Fibroblast of lung (primary cell): ENCODE measurements at regions not wholly inside any gene's neighbourhood (a gene's known extent, or its start where the extent isn't known, plus 50 kb on each side); places are given as distances from the start of the nearest gene placed in this dataset.
A peak's percentile ranks its signal among the peaks of the same experiment; 100 is the strongest.

Experiments used
- DNase-seq, 2 donors: peaks; one replicate each; pipeline versions ENCODE4 v3.0.0 to v3.0.0-alpha.2; 2010; ENCODE audit warnings: low read depth in 2 of 2
- H2AFZ ChIP-seq: 2 replicates; pipeline ENCODE4 v1.5.1; 2012; ENCODE audit warnings: low read length, control low read depth, inconsistent platforms
- H3K27ac ChIP-seq: 2 replicates; pipeline ENCODE4 v1.5.1; 2011; ENCODE audit warnings: low read length, control low read depth; ENCODE audit not compliant: insufficient read depth
- H3K27me3 ChIP-seq: 2 replicates; pipeline ENCODE4 v1.5.1; 2011; ENCODE audit warnings: mild to moderate bottlenecking, low read length; ENCODE audit not compliant: control insufficient read depth, insufficient read depth
- H3K36me3 ChIP-seq: 2 replicates; pipeline ENCODE4 v1.5.1; 2011; ENCODE audit warnings: low read length; ENCODE audit not compliant: control insufficient read depth, insufficient read depth
- H3K4me1 ChIP-seq: 2 replicates; pipeline ENCODE4 v1.5.1; 2011; ENCODE audit warnings: low read length; ENCODE audit not compliant: control insufficient read depth, insufficient read depth; ENCODE audit errors: extremely low read depth
- H3K4me2 ChIP-seq: 2 replicates; pipeline ENCODE4 v1.5.1; 2011; ENCODE audit warnings: low read length, control low read depth; ENCODE audit not compliant: insufficient read depth; ENCODE audit errors: extremely low read depth
- H3K4me3 ChIP-seq, 4 experiments: fragments of 200-600 bp in 1 of 4; sonication (generic) in 1 of 4; replicated peaks in 1 of 4; 2 replicates each; pipeline ENCODE4 v1.5.1; 2011 to 2016; ENCODE audit warnings: low read length in 4 of 4, low read depth in 3 of 4, mild to moderate bottlenecking in 3 of 4, control low read depth in 2 of 4, inconsistent platforms in 1 of 4, mixed read lengths in 1 of 4; ENCODE audit not compliant: insufficient read depth in 1 of 4; ENCODE audit errors: control extremely low read depth in 1 of 4
- H3K79me2 ChIP-seq: 2 replicates; pipeline ENCODE4 v1.5.1; 2012; ENCODE audit warnings: mild to moderate bottlenecking, low read length, inconsistent platforms; ENCODE audit not compliant: control insufficient read depth, insufficient read depth
- H3K9ac ChIP-seq: 2 replicates; pipeline ENCODE4 v1.5.1; 2011; ENCODE audit warnings: mild to moderate bottlenecking, low read length, control low read depth; ENCODE audit not compliant: insufficient read depth
- H3K9me3 ChIP-seq: 2 replicates; pipeline ENCODE4 v1.5.1; 2012; ENCODE audit warnings: low read depth, low read length; ENCODE audit not compliant: control insufficient read depth, insufficient read depth
- H4K20me1 ChIP-seq: 2 replicates; pipeline ENCODE4 v1.5.1; 2011; ENCODE audit warnings: low read length; ENCODE audit not compliant: control insufficient read depth, insufficient read depth; ENCODE audit errors: extremely low read depth
- EZH2 ChIP-seq: IDR thresholded peaks from 2 replicates; pipeline ENCODE4 v1.5.1; 2012; ENCODE audit warnings: low read length, control low read depth, mild to moderate bottlenecking; ENCODE audit errors: missing control alignments
- TF ChIP-seq, protein P1 (sequence below), 2 donors: IDR thresholded peaks in 1 of 2; conservative IDR thresholded peaks in 1 of 2; 1 replicate in 1 of 2; 2 replicates in 1 of 2; pipeline ENCODE4 v1.5.1; 2011 to 2012; ENCODE audit warnings: low read length in 2 of 2, control low read depth in 1 of 2, inconsistent platforms in 1 of 2, low read depth in 1 of 2, mild to moderate bottlenecking in 1 of 2

DNA sequence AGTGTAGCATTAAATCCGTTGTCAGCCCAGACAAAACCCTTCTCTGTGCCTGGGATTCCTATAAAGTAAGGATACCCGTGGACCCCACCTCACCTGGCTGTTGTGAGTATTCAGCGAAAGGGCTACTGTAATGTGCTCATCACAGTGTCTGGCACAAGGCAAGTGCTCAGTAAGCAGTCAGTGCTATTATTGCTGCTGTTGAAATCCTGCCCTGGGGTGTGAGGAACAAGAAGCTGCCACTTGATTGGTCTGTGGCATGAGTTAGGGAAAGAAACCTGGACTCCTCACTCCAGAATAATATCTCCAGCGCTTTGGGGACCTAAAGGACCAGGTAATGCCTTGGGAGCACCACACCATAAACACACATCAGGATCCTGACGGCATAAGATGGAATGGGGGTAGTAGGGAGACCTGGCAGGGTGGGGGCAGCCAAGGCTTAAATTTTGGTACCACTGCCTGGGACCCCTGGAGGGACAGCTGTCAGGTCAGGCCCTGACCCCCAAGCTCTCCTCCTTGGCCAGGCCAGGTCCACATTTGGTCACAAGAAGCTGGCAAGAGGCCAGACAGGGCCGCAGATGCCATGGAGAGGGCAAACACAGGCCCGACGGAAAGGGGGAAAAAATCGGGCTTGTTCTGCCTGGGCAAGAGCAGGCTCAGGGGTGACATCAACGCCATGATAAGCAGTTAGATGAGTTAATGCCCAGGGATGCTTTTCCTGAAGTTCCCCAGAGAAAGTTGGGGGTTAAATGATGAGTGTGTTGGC, 66.5 kb downstream of the MRPL14 start:
- H3K79me2 ChIP-seq = no peaks in the 10 kb centered on the region
- no peak overlapping the region for H2AFZ ChIP-seq
- H3K27ac ChIP-seq = peak overlapping the region; percentile 1
- H3K9me3 ChIP-seq = no peaks in the 10 kb centered on the region
- DNase-seq = no peak
- no peak for TF ChIP-seq EZH2
- TF ChIP-seq, protein P1, sequence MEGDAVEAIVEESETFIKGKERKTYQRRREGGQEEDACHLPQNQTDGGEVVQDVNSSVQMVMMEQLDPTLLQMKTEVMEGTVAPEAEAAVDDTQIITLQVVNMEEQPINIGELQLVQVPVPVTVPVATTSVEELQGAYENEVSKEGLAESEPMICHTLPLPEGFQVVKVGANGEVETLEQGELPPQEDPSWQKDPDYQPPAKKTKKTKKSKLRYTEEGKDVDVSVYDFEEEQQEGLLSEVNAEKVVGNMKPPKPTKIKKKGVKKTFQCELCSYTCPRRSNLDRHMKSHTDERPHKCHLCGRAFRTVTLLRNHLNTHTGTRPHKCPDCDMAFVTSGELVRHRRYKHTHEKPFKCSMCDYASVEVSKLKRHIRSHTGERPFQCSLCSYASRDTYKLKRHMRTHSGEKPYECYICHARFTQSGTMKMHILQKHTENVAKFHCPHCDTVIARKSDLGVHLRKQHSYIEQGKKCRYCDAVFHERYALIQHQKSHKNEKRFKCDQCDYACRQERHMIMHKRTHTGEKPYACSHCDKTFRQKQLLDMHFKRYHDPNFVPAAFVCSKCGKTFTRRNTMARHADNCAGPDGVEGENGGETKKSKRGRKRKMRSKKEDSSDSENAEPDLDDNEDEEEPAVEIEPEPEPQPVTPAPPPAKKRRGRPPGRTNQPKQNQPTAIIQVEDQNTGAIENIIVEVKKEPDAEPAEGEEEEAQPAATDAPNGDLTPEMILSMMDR (conservative IDR thresholded peaks at IDR 0.05 in 1 of 2, IDR thresholded peaks at IDR 0.05 in 1 of 2; ENCODE audit: low read depth in 1 of 2, low read length in 2 of 2) = no peak
- H3K4me3 ChIP-seq = no peak overlapping the region
- peaks cover 68% of the 10 kb centered on the region for H3K4me1 ChIP-seq
- no peak overlapping the region for H3K9ac ChIP-seq
- no peaks in the 10 kb centered on the region for H3K36me3 ChIP-seq
- H4K20me1 ChIP-seq = no peaks in the 10 kb centered on the region
- H3K27me3 ChIP-seq = no peaks in the 10 kb centered on the region
- no peak overlapping the region for H3K4me2 ChIP-seq

DNA sequence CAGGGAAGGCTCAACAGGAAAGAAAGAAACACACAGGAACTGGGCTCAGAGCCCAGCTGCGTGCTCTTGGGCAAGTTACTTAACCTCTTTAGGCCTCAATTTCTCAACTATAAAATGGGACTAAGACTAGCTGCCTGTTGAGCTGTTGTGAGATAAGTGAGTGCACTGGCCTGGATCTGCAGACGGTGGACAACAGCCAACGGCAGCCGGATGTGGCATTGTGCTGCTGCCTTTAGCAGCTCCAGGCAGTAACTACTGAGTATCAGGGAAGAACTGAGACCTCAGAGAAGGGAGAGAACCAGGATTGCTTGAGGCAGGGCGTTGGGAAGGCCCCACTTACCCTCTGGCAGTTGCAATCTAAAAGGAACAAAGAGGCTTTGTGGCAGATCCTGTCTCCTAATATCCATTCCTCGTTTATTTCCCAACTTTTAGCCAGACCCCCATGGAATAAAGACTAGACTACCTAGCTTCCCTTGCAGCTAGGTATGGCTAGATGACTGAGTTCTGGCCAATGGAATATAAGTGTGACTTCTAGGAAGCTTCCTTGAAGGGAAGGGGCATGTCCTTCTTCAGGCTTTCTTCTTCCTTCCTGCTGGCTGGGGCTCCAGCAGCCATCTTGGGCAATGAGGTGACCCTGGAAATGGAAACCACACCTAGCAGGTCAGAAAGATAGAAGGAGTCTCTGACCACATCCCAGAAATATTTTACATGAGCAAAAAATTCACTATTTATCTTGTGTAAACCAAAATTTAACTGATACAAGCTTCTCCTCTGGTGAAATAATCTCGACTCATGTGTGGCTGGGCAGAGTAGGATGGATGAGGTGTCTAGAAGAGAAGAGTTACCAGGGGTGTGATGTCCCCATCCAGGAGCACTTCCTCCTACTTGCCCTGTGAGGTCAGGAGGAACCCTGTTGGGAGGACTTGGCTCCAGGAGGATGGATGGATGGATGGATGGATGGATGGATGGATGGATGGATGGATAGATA, 67.6 kb downstream of the MRPL14 start:
- no peak for TF ChIP-seq EZH2
- TF ChIP-seq, protein P1 (conservative IDR thresholded peaks at IDR 0.05 in 1 of 2, IDR thresholded peaks at IDR 0.05 in 1 of 2; ENCODE audit: low read depth in 1 of 2, low read length in 2 of 2) = no peak

More for the DNA sequence above, 67.6 kb downstream of the MRPL14 start:
- no peak overlapping the region for H2AFZ ChIP-seq
- no peaks in the 10 kb centered on the region for H3K9me3 ChIP-seq
- H3K27ac ChIP-seq = peak overlapping the region; percentile 96
- peaks cover 69% of the 10 kb centered on the region for H3K4me1 ChIP-seq
- H4K20me1 ChIP-seq = no peaks in the 10 kb centered on the region
- H3K4me3 ChIP-seq = no peak overlapping the region
- H3K4me2 ChIP-seq = peak overlapping the region; percentile 11
- no peaks in the 10 kb centered on the region for H3K79me2 ChIP-seq
- DNase-seq = peak; percentile 88 to 93
- no peaks in the 10 kb centered on the region for H3K27me3 ChIP-seq
- no peaks in the 10 kb centered on the region for H3K36me3 ChIP-seq
- peak overlapping the region; percentile 53 for H3K9ac ChIP-seq
